NCI-H1694 treated with DMSO at 0.1 percent for 48 hours (cell line): ENCODE measurements at regions not wholly inside any gene's neighbourhood (a gene's known extent, or its start where the extent isn't known, plus 50 kb on each side); places are given as distances from the start of the nearest gene placed in this dataset.
"Not testable (repeated sequence)": the region's sequence is repeated elsewhere in the genome, so short reads cannot be mapped to it uniquely, and the experiment has no call there.

Experiments used
- DNase-seq: peaks from one replicate; lab custom pipeline; 2025; lab: John Stamatoyannopoulos, UW

DNA sequence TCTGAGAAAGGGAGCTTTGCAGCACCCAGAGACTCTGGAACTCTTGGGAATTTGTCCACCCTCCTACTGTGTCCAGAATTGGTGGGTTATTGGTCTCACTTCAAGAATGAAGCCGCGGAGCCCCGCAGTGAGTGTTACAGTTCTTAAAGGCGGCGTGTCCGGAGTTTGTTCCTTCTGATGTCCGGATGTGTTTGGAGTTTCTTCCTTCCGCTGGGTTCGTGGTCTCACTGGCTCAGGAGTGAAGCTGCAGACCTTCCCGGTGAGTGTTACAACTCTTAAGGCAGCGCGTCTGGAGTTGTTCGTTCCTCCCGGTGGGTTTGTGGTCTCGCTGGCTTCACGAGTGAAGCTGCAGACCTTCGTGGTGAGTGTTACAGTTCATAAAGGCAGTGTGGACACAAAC lies 824.7 kb downstream of the LRRTM4 start:
- DNase-seq, result not testable (repeated sequence)

DNA sequence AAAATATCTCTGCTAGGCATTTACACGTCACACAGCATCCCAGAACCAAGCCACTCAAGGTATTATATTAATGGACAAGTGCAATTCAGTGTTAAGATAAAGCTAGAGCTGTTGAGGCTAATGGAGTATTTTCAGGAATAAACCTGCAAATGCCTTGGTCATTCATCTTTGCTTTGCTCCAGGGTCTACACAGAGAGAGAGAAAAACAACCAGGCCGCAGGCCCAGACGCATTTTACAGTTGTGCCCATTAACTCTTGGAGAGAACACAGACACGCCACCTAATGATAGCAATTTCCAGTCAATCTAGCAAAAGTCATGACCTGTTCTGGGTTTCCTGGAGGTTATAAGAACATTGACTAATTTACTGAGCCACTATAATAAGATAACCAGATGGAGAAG lies 829.3 kb downstream of the LRRTM4 start:
- peak; percentile 42 for DNase-seq

DNA sequence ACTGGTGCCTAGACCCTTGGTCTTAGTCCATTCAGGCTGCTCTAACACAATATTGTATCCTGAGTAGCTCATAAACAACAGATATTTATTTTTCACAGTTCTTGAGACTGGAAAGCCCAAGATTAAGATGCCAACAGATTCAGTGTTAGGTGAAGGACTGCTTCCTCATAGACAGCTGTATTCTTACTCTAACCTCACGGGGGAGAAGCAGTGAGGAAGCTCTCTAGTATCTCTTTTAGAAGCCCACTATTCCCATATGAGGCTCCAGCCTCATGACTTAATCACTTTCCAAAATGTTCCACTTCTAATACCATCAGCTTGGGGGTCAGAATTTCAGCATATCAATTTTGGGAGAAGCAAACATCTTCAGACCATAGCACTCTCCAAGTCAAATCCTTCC lies 833.4 kb downstream of the LRRTM4 start:
- DNase-seq, result no peak

DNA sequence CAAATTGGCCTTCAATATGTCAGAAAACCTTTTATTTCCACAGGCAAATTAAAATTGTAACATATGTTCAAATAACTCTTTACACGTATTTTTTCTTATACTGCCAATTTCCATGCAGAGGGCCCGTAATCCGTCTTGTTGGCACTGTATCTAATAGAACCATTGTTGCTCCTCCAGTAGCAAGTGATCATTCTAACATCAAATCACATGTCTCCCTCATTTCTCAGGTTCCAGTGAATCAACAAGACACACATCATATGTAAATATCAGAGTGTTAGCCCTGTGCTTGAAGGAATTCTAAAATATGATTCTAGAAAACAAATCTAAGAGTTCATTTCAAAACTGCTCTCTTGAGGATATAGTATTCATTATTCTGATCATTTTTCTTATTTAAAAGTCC lies 834.3 kb downstream of the LRRTM4 start:
- no peak for DNase-seq

DNA sequence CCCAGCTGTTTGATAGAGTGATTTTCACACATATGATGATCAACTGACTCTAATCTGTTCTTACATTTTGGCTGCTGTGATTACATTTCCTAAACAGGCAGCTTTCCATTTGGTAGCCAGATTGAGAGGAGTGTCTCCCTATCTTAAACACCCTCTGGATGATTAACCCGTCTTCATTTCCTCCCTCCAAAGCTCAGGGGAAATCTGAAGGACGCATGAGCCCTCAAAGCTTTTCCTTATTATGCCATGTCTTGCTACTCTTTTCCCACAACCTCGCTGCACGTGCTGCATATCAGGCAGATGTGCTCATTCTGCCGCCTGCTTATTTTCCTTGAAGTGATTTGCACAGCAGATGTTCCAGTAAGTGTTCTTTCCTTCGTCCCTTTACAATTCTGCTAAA lies 837.4 kb downstream of the LRRTM4 start:
- DNase-seq, result peak; percentile 6

DNA sequence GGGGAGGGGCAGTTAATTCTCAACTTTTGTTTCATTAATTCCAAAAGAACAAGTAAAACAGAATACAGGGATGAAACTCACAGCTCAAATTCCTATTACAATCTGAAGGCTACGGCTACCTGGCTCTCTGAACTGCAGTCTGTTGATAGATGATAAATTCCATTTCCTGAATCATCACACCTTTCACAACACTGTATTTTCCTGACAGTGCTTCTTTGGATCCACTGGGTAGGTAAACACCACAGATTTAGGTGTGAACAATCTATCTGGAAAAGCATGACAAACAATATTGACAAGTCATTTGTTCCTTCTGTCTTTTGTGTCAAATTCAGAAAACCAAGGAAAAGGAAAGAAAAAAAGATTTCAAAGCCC lies 843.2 kb downstream of the LRRTM4 start:
- no peak for DNase-seq

DNA sequence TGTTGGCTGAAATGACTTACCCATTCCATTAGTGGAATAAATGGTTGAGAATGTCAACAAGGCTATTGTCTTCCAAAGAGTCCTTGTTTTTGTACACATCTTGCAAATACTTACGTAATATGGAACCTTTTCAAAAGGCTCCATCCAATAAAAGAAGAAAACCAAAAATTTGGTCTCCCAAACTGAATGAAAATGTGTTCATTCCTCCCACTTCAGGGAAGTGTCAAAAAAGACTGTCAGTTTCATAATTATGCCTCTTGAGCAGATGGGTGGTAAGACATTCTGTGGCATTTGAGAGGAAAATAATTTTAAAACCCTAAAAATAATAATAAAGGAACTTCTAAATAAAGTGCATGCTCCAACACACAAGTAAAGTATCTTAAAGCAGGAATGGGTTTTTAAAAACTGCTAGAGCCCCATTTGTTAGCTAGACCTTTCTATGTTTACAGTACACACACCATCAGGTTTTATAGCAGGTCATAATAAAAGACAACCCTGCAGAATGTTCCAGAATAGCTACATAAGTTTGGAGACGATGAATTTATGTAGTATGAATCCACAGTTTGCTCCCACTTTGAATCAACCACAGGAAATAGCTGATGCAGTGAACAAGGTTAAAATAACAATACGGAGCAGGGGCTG lies 843.7 kb downstream of the LRRTM4 start:
- DNase-seq, result no peak

DNA sequence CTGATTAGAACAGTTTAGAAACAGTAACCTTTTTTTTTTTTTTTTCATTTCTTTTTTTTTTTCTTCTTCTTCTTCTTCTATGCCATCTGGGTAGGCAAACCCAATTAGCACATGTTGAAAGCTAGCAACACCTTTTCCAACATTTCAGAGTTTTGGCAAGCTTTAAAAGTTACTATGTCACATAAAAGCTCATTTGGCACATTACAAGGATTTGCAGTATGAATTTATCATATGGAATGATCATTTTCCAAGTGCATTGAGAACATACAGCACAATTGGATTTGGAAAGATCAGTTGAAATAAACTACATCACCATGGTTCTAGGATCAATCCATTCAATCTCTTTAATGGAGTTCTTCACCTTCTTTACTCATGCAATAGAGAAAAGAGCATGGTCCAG lies 847.0 kb downstream of the LRRTM4 start:
- no peak for DNase-seq

DNA sequence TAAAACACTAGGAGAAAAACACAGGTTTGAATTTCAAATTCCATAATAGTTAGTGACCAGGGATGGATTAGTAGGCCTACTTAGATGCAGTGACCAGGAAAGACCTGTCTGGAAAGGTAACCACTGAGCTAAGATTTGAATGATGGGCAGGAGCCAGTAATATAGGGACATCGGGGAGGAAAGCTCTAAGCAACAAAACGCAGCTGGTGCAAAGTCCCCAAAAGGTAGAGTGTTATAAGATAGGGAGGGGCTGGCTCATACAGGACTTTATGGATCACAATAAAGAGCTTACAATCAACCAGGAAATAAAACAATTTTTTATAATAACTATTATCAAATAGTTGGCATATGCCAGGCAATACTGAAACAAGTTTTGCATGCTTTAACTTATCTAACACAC lies 849.4 kb downstream of the LRRTM4 start:
- no peak for DNase-seq

DNA sequence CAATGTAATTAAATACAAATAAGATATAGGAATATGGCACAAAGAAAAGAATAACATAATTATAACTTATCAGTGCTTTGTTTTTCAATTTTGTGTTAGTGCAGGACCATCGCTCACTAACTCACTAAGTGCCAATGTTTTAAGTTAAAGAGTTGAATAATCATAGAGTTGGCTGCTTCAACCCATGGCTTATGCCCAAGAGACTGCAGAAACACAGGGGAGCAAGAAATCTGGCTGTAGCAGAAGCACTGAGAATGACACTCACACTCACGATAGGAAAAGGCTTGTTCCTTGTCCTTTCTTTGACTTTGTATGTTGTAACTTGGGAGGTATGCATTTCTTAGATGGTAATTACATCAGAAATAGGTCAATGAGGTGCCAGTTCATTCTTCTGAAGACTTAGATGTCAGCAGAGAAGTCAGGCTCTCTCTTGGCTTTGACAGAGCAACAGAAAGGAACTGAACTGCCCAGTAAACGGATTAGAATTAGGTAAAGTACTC lies 852.2 kb downstream of the LRRTM4 start:
- no peak for DNase-seq

DNA sequence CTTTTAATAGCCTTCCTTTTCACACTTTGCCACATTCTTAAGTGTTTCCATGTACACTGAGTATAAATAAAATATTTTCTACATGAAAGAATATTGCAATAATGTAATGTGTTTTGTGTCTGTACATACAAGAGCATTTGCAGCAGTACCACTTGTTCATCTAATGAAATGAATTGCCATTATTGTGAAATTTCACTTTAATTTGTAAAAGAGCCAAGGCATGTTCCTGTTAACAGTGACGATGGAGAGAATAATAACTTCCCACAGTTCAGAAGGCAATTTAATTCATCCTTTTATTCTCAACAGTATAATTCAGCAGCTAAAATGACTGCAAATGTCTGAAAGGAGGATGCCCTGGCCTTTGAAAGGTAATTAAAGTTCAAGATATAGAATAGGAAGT lies 853.9 kb downstream of the LRRTM4 start:
- no peak for DNase-seq

DNA sequence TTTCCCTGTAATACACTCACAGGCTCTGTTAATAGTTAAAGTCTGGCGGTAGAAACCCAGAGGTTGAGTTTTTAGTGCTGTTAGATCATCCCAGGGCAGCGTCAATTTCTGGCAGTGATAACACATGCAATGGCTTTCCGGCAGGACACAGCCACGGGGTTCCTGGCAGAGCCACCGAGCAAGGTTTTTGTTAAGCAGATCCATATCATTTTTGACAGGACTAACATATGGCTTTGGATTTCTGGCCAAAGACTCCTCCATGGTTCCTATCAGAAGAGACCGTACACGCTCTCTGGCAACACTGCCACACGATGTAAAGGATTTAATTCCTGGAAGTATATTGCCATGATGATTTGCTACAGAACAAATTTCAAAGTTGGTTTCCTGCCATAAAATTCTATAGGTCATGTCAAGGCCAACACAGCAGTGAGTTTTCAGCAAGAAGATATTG lies 854.3 kb downstream of the LRRTM4 start:
- peak; percentile 18 for DNase-seq

DNA sequence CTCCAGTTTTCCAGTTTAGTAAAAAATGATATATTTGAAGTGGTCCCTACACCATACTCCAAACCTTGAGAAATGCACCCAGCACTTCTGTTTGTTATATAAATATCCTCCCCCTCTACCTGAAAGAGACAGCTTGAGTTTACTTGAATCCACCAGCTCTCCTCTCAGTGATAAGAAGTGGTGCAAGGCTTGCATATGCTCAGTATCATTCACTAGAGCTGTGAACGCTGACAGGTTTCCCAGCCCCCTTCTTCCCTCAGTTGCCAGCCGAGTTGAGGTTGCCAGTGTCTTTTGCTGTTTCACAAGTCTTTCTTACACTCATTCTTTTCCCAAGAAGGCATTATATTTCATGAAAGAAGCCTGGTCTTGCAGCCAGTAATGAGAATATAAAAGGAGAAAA lies 880.0 kb downstream of the LRRTM4 start:
- no peak for DNase-seq

DNA sequence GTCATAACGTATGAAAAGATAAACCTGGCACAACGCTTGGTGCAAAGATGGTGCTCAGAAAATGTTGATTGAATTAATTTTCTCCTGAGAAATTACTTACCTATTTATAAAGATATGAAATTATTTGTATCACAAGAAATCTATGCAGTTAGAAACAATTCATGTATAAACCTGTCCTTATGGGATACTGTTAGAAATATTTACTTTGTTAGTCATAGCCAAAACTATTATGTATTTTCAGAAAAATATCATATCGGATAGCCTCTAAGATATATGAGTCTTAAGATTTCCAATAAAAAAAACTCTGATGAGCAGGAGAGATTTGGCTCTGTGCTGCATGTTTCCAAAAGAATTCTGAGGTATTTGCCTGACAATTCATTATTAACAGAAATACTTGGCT lies 880.7 kb downstream of the LRRTM4 start:
- no peak for DNase-seq

DNA sequence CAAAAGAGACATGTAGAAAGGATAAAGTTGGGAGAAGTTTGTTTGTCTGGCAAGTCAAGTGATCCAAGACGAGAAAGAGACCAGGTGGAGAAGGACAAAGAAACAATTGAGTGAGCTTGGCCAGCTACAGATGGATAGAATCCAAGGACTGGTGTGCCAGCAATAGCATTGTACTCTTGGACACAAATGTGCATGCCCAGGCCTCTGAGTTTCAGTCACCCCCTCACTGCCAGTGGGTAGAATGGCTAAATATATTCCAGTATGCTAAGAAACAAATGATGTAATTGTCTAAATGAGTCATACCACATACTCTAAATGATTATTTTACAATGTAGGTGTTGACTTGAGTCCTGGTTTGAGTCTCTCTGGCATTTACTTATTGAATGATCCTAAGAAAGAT lies 881.3 kb downstream of the LRRTM4 start:
- no peak for DNase-seq

DNA sequence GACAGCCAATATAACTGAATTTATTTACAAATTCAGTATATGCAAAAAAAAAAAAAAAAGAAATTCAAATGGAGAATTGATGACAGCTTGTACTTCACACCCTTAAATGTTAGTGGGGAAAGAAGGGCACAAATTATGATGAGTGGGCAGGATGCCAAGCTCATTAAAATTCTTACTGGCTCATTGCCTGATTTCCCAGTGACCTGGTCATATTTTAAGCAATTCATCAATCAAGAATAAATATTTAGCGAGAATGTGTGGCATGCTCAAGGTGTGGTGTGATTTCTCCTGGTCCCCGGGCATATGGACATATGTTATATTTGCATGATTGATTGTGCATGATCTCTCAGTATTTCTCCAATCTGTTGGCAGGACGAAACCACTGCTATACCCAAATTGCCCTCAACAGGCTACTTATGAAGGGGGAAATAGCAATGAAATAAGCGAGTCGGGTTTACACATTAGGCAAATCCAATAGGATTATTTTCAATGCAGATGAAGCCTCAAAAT lies 883.0 kb downstream of the LRRTM4 start:
- DNase-seq, result peak; percentile 11

DNA sequence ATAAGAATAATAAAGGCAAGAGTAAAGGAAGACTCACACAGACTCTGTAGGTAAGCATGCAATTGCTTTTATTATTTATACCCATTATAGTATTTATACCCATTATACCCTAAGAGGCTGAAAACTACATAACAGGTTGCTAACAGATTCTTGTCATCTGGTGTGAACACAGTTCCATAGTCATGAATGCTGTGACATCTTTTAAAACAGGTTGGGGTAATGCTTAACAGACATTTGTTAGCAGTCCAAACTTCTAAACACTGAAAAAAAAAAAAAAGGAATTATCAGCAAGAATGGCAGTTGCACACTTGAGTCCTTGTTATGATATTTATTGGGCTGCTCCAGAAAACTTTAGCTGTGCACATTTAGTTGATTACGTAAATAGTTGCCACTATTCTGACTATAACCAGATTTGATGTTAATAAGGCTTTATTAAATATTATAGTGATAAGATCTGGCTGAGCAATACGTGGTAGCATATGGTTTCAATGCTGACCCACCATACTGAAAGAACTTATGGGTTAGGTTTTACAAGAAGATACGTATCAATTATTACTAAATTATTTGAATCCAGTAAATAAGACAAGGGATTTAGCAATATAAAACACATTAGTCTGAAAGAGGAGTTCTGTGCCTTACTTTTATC lies 888.8 kb downstream of the LRRTM4 start:
- no peak for DNase-seq

DNA sequence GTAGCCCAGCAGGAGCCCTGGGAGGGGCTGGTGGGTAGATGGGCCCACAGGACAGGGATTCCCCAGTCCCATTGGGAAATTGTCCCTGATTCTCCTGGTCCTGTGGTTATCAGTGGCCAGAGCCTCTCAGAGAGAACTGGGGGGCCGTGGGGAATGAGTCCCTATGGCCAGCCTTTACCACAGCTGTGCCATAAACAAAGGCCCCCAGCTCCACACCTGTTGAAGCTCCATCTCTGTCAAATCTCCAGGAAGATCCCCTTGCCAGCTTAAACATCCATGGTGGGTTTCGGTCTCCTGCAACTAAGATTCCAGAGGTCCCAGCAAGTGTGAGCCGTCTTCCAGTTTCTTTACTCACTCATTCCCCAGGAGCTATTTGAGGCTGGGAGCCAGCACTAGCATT lies 897.1 kb downstream of the LRRTM4 start:
- no peak for DNase-seq

DNA sequence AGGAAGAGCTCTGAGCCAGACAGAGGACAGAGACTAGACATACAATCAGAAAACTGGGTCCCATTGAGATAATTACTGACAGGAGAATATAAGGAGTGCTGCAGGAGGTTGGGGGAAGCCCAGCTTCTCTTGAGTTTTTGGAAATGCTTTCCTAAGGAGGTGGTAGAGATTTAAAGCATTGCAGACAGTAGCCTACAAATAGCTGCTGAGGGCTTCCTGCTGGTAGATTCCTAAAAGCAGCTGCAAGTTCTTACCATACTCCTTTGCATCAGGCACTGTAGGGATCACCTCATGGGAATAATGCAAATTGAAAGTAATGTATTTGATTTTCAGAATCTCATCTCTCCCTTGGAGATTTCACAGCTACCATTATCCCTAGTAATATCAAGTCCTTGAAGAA lies 902.6 kb upstream of the GCFC2 start:
- DNase-seq, result no peak

DNA sequence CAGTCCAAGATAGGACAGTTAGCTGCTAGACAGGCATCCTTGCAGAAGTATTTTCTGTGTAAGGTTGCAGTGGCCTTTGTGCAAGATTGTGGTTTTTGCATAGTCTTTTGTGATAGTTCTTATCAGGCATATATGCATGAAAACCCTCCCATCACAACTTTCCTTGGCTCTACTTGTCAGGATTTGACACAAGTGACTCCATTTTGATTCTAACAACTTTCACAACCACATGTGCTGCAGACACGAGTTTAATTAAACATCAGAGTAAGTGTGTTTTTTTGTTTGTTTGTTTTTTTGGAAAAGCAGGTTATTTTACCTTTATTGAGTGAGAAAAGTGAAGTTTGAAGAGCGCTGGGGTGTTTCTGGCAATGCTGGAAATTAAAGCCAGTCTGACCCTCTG lies 902.0 kb upstream of the GCFC2 start:
- DNase-seq, result no peak

DNA sequence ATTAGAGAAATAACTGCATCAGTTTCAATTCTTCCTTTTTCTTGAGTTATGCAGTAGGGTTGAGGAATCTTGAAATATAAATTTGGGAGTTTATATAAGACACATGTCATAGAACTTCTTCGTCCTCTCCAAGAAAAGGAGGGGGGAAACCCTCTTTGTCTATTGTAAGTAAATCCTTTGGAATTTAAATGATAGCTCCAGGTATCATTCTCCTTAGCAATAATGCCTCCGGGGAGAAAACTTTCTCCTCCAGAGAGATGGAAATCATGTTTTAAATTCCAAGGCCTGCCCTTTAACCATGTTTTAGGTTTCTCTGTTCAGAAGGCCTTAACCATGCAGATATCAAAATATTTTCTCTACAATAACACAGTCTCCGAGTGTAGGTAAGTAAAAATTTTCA lies 899.7 kb upstream of the GCFC2 start:
- DNase-seq, result no peak

DNA sequence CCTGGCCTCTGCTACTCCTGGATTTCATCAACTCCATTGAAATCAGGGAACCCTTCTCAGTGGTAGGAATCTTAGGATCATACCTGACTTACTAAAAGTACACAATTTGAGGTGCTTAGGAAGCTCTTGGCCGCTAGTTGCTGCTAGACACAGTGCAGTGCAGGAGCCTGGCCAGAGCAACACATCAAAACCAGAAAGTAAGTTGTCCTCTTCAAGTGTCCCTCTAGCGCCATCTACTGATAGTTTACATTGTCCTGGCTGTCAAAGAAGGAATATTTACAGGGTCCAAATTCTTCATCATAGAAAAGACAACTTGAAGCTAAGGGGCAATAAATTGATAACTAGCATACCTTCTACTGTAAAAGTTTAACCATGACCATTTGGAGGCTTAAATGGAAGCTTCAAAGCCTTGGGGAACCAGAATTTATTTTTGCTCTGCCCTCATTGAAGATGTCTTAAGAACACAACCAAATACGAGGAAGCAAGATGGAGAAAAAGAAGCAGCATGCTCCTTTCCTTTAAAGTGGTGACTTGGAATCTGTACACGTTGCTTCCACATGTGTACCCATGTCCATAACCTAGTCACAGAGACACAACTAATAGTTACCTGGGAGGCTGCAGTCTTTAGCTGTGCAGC lies 889.1 kb upstream of the GCFC2 start:
- DNase-seq, result peak; percentile 76

DNA sequence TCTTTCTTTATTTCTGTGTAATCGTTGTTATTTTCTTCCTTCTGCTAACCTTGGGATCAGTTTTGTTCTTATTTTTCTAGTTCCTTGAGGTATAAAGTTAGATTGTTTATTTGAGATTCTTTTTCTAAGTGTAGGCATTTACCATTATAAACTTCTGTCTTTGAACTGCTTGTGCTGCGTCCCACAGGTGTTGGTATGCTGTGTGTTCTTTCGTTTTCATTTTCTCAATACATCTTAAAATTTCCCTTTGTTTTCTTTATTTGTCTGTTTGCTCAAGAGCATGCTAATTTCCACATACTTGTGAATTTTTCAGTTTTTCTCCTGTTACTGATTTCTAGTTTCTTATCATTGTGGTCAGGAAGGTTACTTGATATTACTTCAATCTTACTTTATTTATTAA lies 873.8 kb upstream of the GCFC2 start:
- no peak for DNase-seq
